Adrenal gland (tissue), 5 donors: ENCODE measurements at regions not wholly inside any gene's neighbourhood (a gene's known extent, or its start where the extent isn't known, plus 50 kb on each side); places are given as distances from the start of the nearest gene placed in this dataset.

ENCODE experiments used
- POLR2A ChIP-seq, 2 donors: fragments of 450-650 bp; IDR thresholded peaks; one replicate each; pipeline ENCODE4 v1.6.1; 2017; ENCODE audit warnings: antibody characterized with exemption in 2 of 2, mild to moderate bottlenecking in 2 of 2, moderate library complexity in 1 of 2
- TF ChIP-seq, protein P1 (sequence below), 6 experiments: fragments of 450-650 bp in 4 of 6; fragments of 200-600 bp in 2 of 6; sonication (generic) in 1 of 6; IDR thresholded peaks; 1 replicate in 5 of 6; 2 replicates in 1 of 6; pipeline versions ENCODE4 v1.5.1 to v1.8.0; 2016 to 2021; ENCODE audit warnings: antibody characterized with exemption in 6 of 6, mild to moderate bottlenecking in 2 of 6, moderate library complexity in 1 of 6
- donor health status: DM: no; HTN: no; CAD: no.

GRCh38 chr2:182634386-182634785 is 81.7 kb upstream of the DNAJC10 start:
- TF ChIP-seq, protein P1, sequence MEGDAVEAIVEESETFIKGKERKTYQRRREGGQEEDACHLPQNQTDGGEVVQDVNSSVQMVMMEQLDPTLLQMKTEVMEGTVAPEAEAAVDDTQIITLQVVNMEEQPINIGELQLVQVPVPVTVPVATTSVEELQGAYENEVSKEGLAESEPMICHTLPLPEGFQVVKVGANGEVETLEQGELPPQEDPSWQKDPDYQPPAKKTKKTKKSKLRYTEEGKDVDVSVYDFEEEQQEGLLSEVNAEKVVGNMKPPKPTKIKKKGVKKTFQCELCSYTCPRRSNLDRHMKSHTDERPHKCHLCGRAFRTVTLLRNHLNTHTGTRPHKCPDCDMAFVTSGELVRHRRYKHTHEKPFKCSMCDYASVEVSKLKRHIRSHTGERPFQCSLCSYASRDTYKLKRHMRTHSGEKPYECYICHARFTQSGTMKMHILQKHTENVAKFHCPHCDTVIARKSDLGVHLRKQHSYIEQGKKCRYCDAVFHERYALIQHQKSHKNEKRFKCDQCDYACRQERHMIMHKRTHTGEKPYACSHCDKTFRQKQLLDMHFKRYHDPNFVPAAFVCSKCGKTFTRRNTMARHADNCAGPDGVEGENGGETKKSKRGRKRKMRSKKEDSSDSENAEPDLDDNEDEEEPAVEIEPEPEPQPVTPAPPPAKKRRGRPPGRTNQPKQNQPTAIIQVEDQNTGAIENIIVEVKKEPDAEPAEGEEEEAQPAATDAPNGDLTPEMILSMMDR (IDR thresholded peaks at IDR 0.05), result no peak
- no peak for TF ChIP-seq POLR2A (IDR thresholded peaks at IDR 0.05)
